ENCODE measurements at regions not wholly inside any gene's neighbourhood (a gene's known extent, or its start where the extent isn't known, plus 50 kb on each side); places are given as distances from the start of the nearest gene placed in this dataset.

DNA sequence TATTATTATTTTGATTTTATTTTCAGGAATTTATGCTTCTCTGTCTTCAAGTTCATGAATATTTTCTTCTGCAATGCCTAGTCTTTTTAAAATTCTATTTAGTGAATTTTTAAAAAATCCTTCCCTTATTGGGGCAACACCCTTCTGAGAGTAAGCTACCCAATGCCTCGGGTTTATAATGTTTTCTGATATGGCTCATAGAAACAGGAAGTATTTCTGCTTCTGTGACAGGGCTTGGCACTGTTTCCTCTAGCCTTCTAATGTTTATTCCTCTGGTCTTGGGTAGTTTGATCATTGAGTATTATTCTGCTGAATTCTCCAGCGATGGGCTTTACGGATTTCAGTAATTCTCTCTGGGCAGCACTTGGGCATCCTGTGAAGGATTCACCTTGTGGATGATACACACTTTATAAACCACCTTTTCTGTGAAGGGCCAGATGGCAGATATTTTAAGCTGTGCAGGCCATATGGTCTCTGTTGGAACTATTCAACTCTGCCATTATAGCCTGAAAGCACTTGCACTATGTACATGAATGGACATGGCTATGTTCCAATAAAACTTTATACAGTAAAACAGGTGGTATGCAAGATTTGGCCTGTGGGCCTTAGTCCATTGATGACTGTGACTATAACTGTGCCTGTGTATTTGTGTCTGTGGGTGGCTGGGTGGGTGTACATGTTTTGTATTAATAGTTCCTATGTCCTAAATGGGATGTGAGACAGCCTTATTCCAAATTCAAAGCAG, 95.9 kb upstream of the FAT1 start:
- peaks cover 2% of the 10 kb centered on the region for H3K27me3 Mint-ChIP-seq (ENCODE audit: insufficient read depth, low read depth)
- no peaks in the 10 kb centered on the region for H3K36me3 Mint-ChIP-seq
- Histone ChIP-seq H3K4me1 (peaks cover 12% of the 10 kb centered on the region), H3K79me2 (ENCODE audit: low read depth) (no peaks in the 10 kb centered on the region), H3K27me3 (no peaks in the 10 kb centered on the region), H3K9ac (no peak overlapping the region), H3K4me3 (no peak overlapping the region), H3K36me3 (no peaks in the 10 kb centered on the region), H3F3A (ENCODE audit: low read depth) (no peaks in the 10 kb centered on the region), H3K27ac (no peak overlapping the region), H3K9me3 (ENCODE audit: low read depth) (no peaks in the 10 kb centered on the region), H4K20me1 (ENCODE audit: low read depth) (no peaks in the 10 kb centered on the region), H2AFZ (replicated peaks) (no peak overlapping the region), H3K4me2 (no peak overlapping the region)
- no peak overlapping the region for H3K4me3 Mint-ChIP-seq
- no peak for TF ChIP-seq EZH2 (IDR thresholded peaks at IDR 0.05)
- TF ChIP-seq, protein P1, sequence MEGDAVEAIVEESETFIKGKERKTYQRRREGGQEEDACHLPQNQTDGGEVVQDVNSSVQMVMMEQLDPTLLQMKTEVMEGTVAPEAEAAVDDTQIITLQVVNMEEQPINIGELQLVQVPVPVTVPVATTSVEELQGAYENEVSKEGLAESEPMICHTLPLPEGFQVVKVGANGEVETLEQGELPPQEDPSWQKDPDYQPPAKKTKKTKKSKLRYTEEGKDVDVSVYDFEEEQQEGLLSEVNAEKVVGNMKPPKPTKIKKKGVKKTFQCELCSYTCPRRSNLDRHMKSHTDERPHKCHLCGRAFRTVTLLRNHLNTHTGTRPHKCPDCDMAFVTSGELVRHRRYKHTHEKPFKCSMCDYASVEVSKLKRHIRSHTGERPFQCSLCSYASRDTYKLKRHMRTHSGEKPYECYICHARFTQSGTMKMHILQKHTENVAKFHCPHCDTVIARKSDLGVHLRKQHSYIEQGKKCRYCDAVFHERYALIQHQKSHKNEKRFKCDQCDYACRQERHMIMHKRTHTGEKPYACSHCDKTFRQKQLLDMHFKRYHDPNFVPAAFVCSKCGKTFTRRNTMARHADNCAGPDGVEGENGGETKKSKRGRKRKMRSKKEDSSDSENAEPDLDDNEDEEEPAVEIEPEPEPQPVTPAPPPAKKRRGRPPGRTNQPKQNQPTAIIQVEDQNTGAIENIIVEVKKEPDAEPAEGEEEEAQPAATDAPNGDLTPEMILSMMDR (IDR thresholded peaks at IDR 0.05) = no peak
- no peak for TF ChIP-seq EZH2phosphoT487 (IDR thresholded peaks at IDR 0.05)
- H3K9me3 Mint-ChIP-seq = no peaks in the 10 kb centered on the region
- no peak for DNase-seq (ENCODE audit: low spot score)
- H3K4me1 Mint-ChIP-seq = peaks cover 21% of the 10 kb centered on the region
- no peak overlapping the region for H3K27ac Mint-ChIP-seq

DNA sequence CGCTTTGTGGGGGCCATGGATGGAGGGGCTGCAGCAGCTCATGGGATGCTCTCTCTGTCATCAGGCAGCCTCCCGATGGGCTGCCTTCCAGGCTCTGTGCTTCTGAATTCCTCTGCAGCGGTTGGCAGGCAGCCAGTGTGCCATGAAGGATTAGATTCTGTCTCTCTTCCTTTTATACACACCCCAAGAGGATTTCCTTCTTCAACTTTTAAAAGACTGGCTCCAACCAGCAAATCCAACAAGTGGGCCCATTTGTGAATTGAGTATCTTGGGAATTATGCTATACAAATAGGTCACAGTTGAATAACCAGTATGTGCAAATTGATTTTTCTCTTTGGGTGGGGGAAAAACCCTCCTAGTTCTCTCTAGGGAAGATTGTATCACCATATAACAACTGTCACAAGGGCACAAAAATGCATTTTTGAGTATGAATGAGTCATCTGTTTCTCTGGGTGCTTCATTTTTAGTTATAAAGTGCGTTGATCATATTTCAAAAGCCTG, 96.8 kb upstream of the FAT1 start:
- TF ChIP-seq, protein P1 (IDR thresholded peaks at IDR 0.05) = no peak
- no peak for TF ChIP-seq EZH2phosphoT487 (IDR thresholded peaks at IDR 0.05)
- no peak for TF ChIP-seq EZH2 (IDR thresholded peaks at IDR 0.05)
- no peak overlapping the region for H3K9ac ChIP-seq
- no peak overlapping the region for H3K27ac ChIP-seq
- no peaks in the 10 kb centered on the region for H3K79me2 ChIP-seq (ENCODE audit: low read depth)
- no peaks in the 10 kb centered on the region for H4K20me1 ChIP-seq (ENCODE audit: low read depth)
- no peaks in the 10 kb centered on the region for H3K27me3 ChIP-seq
- H3K4me3 Mint-ChIP-seq = no peak overlapping the region
- DNase-seq (ENCODE audit: low spot score) = peak; percentile 31
- H3K4me1 Mint-ChIP-seq = peaks cover 21% of the 10 kb centered on the region
- H3F3A ChIP-seq (ENCODE audit: low read depth) = no peaks in the 10 kb centered on the region
- peaks cover 7% of the 10 kb centered on the region for H3K4me1 ChIP-seq
- no peaks in the 10 kb centered on the region for H3K9me3 Mint-ChIP-seq
- no peaks in the 10 kb centered on the region for H3K36me3 ChIP-seq
- H3K27me3 Mint-ChIP-seq (ENCODE audit: insufficient read depth, low read depth) = peaks cover 2% of the 10 kb centered on the region
- no peaks in the 10 kb centered on the region for H3K36me3 Mint-ChIP-seq
- no peak overlapping the region for H2AFZ ChIP-seq (replicated peaks)
- no peak overlapping the region for H3K4me2 ChIP-seq
- no peaks in the 10 kb centered on the region for H3K9me3 ChIP-seq (ENCODE audit: low read depth)
- peak overlapping the region; percentile 17 for H3K27ac Mint-ChIP-seq
- H3K4me3 ChIP-seq = no peak overlapping the region

DNA sequence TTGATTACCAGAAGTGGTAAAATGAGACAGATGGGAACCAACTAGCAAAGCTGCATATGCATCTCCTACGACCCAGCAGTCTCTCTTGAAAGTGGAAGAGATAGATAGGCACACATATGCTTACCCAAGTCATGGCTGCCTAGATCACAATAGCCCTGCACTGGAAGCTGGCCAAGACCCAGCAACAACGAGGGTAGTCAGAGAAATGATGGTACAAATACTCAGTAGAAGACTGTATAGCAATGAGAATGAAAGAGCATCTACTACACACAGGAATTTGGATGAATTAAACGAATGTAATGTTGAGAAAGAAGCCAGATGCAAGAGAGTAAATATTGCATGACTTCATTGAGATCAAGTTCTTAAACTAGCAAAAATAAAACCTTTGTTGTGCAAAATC, 100.3 kb upstream of the FAT1 start:
- Histone ChIP-seq H3K4me1 (peaks cover 7% of the 10 kb centered on the region), H4K20me1 (ENCODE audit: low read depth) (no peaks in the 10 kb centered on the region), H3K79me2 (ENCODE audit: low read depth) (no peaks in the 10 kb centered on the region), H3K36me3 (no peaks in the 10 kb centered on the region), H3K9ac (no peak overlapping the region), H3K4me2 (no peak overlapping the region), H3F3A (ENCODE audit: low read depth) (no peaks in the 10 kb centered on the region), H3K27me3 (no peaks in the 10 kb centered on the region), H2AFZ (replicated peaks) (peak overlapping the region; percentile 30), H3K9me3 (ENCODE audit: low read depth) (no peaks in the 10 kb centered on the region), H3K4me3 (no peak overlapping the region), H3K27ac (no peak overlapping the region)
- Mint-ChIP-seq H3K36me3 (no peaks in the 10 kb centered on the region), H3K27ac (no peak overlapping the region), H3K4me3 (no peak overlapping the region), H3K9me3 (no peaks in the 10 kb centered on the region), H3K4me1 (peaks cover 25% of the 10 kb centered on the region), H3K27me3 (ENCODE audit: insufficient read depth, low read depth) (peaks cover 2% of the 10 kb centered on the region)
- DNase-seq (ENCODE audit: low spot score) = no peak
- TF ChIP-seq EZH2 (IDR thresholded peaks at IDR 0.05) (no peak), EZH2phosphoT487 (IDR thresholded peaks at IDR 0.05) (no peak)

DNA sequence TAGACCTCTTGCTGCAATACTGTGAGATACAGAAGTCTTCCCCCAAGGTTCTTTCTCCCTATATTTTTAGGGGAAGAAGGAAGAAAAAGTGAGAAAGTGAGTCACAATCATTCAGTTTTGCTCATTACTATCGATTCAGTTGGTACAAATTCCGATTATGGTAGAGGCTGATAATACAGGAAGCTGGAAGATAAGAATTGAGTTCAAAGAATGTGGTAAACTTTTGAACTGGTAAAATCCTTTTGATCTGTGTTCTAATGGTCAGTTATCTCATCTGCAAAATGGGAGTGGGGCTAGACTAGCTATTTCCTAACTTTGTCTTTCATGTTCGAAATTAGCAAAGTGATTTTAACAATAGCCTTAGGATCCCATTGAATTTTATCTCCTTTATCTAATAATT, 101.4 kb upstream of the FAT1 start:
- Histone ChIP-seq H2AFZ (replicated peaks) (no peak overlapping the region), H3F3A (ENCODE audit: low read depth) (no peaks in the 10 kb centered on the region), H3K79me2 (ENCODE audit: low read depth) (no peaks in the 10 kb centered on the region), H3K9me3 (ENCODE audit: low read depth) (no peaks in the 10 kb centered on the region), H3K4me1 (peaks cover 7% of the 10 kb centered on the region), H3K27ac (no peak overlapping the region), H3K36me3 (no peaks in the 10 kb centered on the region), H3K27me3 (no peaks in the 10 kb centered on the region), H4K20me1 (ENCODE audit: low read depth) (no peaks in the 10 kb centered on the region), H3K9ac (no peak overlapping the region), H3K4me3 (no peak overlapping the region), H3K4me2 (no peak overlapping the region)
- no peaks in the 10 kb centered on the region for H3K36me3 Mint-ChIP-seq
- TF ChIP-seq, protein P1 (IDR thresholded peaks at IDR 0.05) = no peak
- TF ChIP-seq EZH2 (IDR thresholded peaks at IDR 0.05) (no peak), EZH2phosphoT487 (IDR thresholded peaks at IDR 0.05) (no peak)
- DNase-seq (ENCODE audit: low spot score) = no peak
- H3K27me3 Mint-ChIP-seq (ENCODE audit: insufficient read depth, low read depth) = peaks cover 2% of the 10 kb centered on the region
- no peak overlapping the region for H3K27ac Mint-ChIP-seq
- H3K4me3 Mint-ChIP-seq = no peak overlapping the region
- peaks cover 21% of the 10 kb centered on the region for H3K4me1 Mint-ChIP-seq
- H3K9me3 Mint-ChIP-seq = no peaks in the 10 kb centered on the region

Data from neural progenitor cell (in vitro differentiated cells).